Urinary bladder (tissue), 3 donors: ENCODE measurements at regions not wholly inside any gene's neighbourhood (a gene's known extent, or its start where the extent isn't known, plus 50 kb on each side); places are given as distances from the start of the nearest gene placed in this dataset.

ENCODE experiments used
- DNase-seq: peaks from one replicate; pipeline ENCODE4 v3.0.0-alpha.2; 2015; ENCODE audit errors: extremely low spot score
- H3K27ac ChIP-seq: one replicate; pipeline ENCODE4 v1.5.1; 2013; ENCODE audit warnings: low read depth, mild to moderate bottlenecking, moderate library complexity
- H3K36me3 ChIP-seq: one replicate; pipeline ENCODE4 v1.6.1; 2013; ENCODE audit warnings: mild to moderate bottlenecking, moderate library complexity; ENCODE audit not compliant: insufficient read depth
- H3K4me1 ChIP-seq: one replicate; pipeline ENCODE4 v1.6.1; 2013; ENCODE audit warnings: mild to moderate bottlenecking, moderate library complexity; ENCODE audit not compliant: insufficient read depth
- H3K4me3 ChIP-seq: one replicate; pipeline ENCODE4 v1.5.1; 2013; ENCODE audit warnings: low read depth, low read length
- WGBS: extraction: QIAGEN DNeasy Blood & Tissue Kit; methylation state at CpG from one replicate; pipeline ENCODE4 v1.1.7; 2013; 5-methylcytosine and 5-hydroxymethylcytosine counted together
- donor health status: healthy with polysubstance abuse.
- donor health status: healthy.

- no peak for DNase-seq
- H3K4me1 ChIP-seq = no peaks in the 10 kb centered on the region
- H3K36me3 ChIP-seq = no peaks in the 10 kb centered on the region
- H3K27ac ChIP-seq = no peak overlapping the region
- no peak overlapping the region for H3K4me3 ChIP-seq
Observed at GRCh38 chr5:28750251-28750650, 1711.9 kb upstream of the CDH9 start.

GRCh38 chr5:28748446-28748845 lies 1710.1 kb upstream of the CDH9 start:
- 46% methylated on average over 7 of the region's 7 CpGs for WGBS

GRCh38 chr5:28743716-28744110 lies 1705.3 kb upstream of the CDH9 start:
- Histone ChIP-seq H3K36me3 (no peaks in the 10 kb centered on the region), H3K27ac (no peak overlapping the region), H3K4me3 (no peak overlapping the region), H3K4me1 (no peaks in the 10 kb centered on the region)
- DNase-seq = no peak

More at GRCh38 chr5:28748446-28748845, 1710.1 kb upstream of the CDH9 start:
- H3K27ac ChIP-seq = no peak overlapping the region
- H3K4me1 ChIP-seq = no peaks in the 10 kb centered on the region
- no peak for DNase-seq
- H3K36me3 ChIP-seq = no peaks in the 10 kb centered on the region
- no peak overlapping the region for H3K4me3 ChIP-seq

GRCh38 chr5:28743025-28743715 lies 1704.8 kb upstream of the CDH9 start:
- DNase-seq = no peak
- H3K27ac ChIP-seq = no peak overlapping the region
- no peak overlapping the region for H3K4me3 ChIP-seq
- H3K4me1 ChIP-seq = no peaks in the 10 kb centered on the region
- 19% methylated on average over 1 of the region's 1 CpG for WGBS
- H3K36me3 ChIP-seq = no peaks in the 10 kb centered on the region

GRCh38 chr5:28737682-28738081 lies 1699.3 kb upstream of the CDH9 start:
- WGBS = 75% methylated on average over 2 of the region's 2 CpGs
- no peak for DNase-seq
- Histone ChIP-seq H3K27ac (no peak overlapping the region), H3K4me1 (no peaks in the 10 kb centered on the region), H3K36me3 (no peaks in the 10 kb centered on the region), H3K4me3 (no peak overlapping the region)

GRCh38 chr5:28737222-28737621 lies 1698.8 kb upstream of the CDH9 start:
- no peaks in the 10 kb centered on the region for H3K36me3 ChIP-seq
- H3K4me1 ChIP-seq = no peaks in the 10 kb centered on the region
- no peak for DNase-seq

GRCh38 chr5:28734396-28734795 lies 1696.0 kb upstream of the CDH9 start:
- WGBS = 80% methylated on average over 3 of the region's 3 CpGs
- no peak overlapping the region for H3K27ac ChIP-seq
- no peak for DNase-seq
- H3K4me3 ChIP-seq = no peak overlapping the region
- no peaks in the 10 kb centered on the region for H3K4me1 ChIP-seq
- no peaks in the 10 kb centered on the region for H3K36me3 ChIP-seq

More at GRCh38 chr5:28737222-28737621, 1698.8 kb upstream of the CDH9 start:
- Histone ChIP-seq H3K4me3 (no peak overlapping the region), H3K27ac (no peak overlapping the region)

- H3K36me3 ChIP-seq = no peaks in the 10 kb centered on the region
- H3K27ac ChIP-seq = no peak overlapping the region
- no peak for DNase-seq
- no peak overlapping the region for H3K4me3 ChIP-seq
- no peaks in the 10 kb centered on the region for H3K4me1 ChIP-seq
- WGBS = 95% methylated on average over 1 of the region's 1 CpG
Observed at GRCh38 chr5:28729067-28729466, 1690.7 kb upstream of the CDH9 start.

- WGBS = 89% methylated on average over 2 of the region's 2 CpGs
- H3K27ac ChIP-seq = no peak overlapping the region
- no peak for DNase-seq
- H3K36me3 ChIP-seq = no peaks in the 10 kb centered on the region
- H3K4me3 ChIP-seq = no peak overlapping the region
- no peaks in the 10 kb centered on the region for H3K4me1 ChIP-seq
Observed at GRCh38 chr5:28726815-28727214, 1688.4 kb upstream of the CDH9 start.

- Histone ChIP-seq H3K27ac (no peak overlapping the region), H3K4me1 (no peaks in the 10 kb centered on the region), H3K36me3 (no peaks in the 10 kb centered on the region), H3K4me3 (no peak overlapping the region)
- DNase-seq = no peak
- WGBS = 91% methylated on average over 3 of the region's 3 CpGs
Observed at GRCh38 chr5:28725001-28725400, 1686.6 kb upstream of the CDH9 start.

- Histone ChIP-seq H3K27ac (no peak overlapping the region), H3K36me3 (no peaks in the 10 kb centered on the region), H3K4me3 (no peak overlapping the region), H3K4me1 (no peaks in the 10 kb centered on the region)
- DNase-seq = no peak
- WGBS = 51% methylated on average over 4 of the region's 4 CpGs
Observed at GRCh38 chr5:28714907-28715698, 1676.7 kb upstream of the CDH9 start.

- DNase-seq = no peak
- Histone ChIP-seq H3K4me3 (no peak overlapping the region), H3K4me1 (no peaks in the 10 kb centered on the region), H3K36me3 (no peaks in the 10 kb centered on the region), H3K27ac (no peak overlapping the region)
Observed at GRCh38 chr5:28710360-28710759, 1672.0 kb upstream of the CDH9 start.

GRCh38 chr5:28708472-28708871 lies 1670.1 kb upstream of the CDH9 start:
- no peak overlapping the region for H3K4me3 ChIP-seq
- no peak overlapping the region for H3K27ac ChIP-seq
- no peaks in the 10 kb centered on the region for H3K4me1 ChIP-seq
- no peak for DNase-seq
- H3K36me3 ChIP-seq = no peaks in the 10 kb centered on the region
- 88% methylated on average over 5 of the region's 5 CpGs for WGBS

- H3K4me1 ChIP-seq = no peaks in the 10 kb centered on the region
- no peak overlapping the region for H3K27ac ChIP-seq
- no peak overlapping the region for H3K4me3 ChIP-seq
- no peak for DNase-seq
- no peaks in the 10 kb centered on the region for H3K36me3 ChIP-seq
Observed at GRCh38 chr5:28707706-28708105, 1669.3 kb upstream of the CDH9 start.
